ENCODE measurements at regions not wholly inside any gene's neighbourhood (a gene's known extent, or its start where the extent isn't known, plus 50 kb on each side); places are given as distances from the start of the nearest gene placed in this dataset.

GRCh38 chr3:182216311-182216970 is 504.7 kb downstream of the SOX2 start:
- no peak overlapping the region for H2AFZ ChIP-seq (ENCODE audit: low read length, unreplicated experiment)
- H3K4me3 ChIP-seq (ENCODE audit: low read depth, low read length): no peak overlapping the region
- H3K4me1 ChIP-seq (ENCODE audit: control insufficient read depth, insufficient read depth, low read length, unreplicated experiment): no peaks in the 10 kb centered on the region

GRCh38 chr3:182220013-182220412 is 508.3 kb downstream of the SOX2 start:
- Histone ChIP-seq H3K36me3 (ENCODE audit: insufficient read depth, low read length) (no peaks in the 10 kb centered on the region), H3K4me3 (ENCODE audit: low read depth, low read length) (no peak overlapping the region), H3K27me3 (ENCODE audit: insufficient read depth, low read length) (no peaks in the 10 kb centered on the region), H3K79me2 (ENCODE audit: control insufficient read depth, insufficient read depth, low read length, unreplicated experiment) (no peaks in the 10 kb centered on the region), H3K4me1 (ENCODE audit: control insufficient read depth, insufficient read depth, low read length, unreplicated experiment) (no peaks in the 10 kb centered on the region), H3K27ac (ENCODE audit: low read depth, low read length) (no peak overlapping the region), H2AFZ (ENCODE audit: low read length, unreplicated experiment) (no peak overlapping the region)

More at GRCh38 chr3:182216311-182216970, 504.7 kb downstream of the SOX2 start:
- Histone ChIP-seq H3K36me3 (ENCODE audit: insufficient read depth, low read length) (no peaks in the 10 kb centered on the region), H3K27ac (ENCODE audit: low read depth, low read length) (no peak overlapping the region), H3K79me2 (ENCODE audit: control insufficient read depth, insufficient read depth, low read length, unreplicated experiment) (no peaks in the 10 kb centered on the region), H3K27me3 (ENCODE audit: insufficient read depth, low read length) (no peaks in the 10 kb centered on the region)

GRCh38 chr3:182220471-182220870 is 508.7 kb downstream of the SOX2 start:
- H3K79me2 ChIP-seq (ENCODE audit: control insufficient read depth, insufficient read depth, low read length, unreplicated experiment): no peaks in the 10 kb centered on the region

GRCh38 chr3:182226995-182227394 is 515.3 kb downstream of the SOX2 start:
- Histone ChIP-seq H3K27me3 (ENCODE audit: insufficient read depth, low read length) (no peaks in the 10 kb centered on the region), H3K4me3 (ENCODE audit: low read depth, low read length) (no peak overlapping the region), H3K79me2 (ENCODE audit: control insufficient read depth, insufficient read depth, low read length, unreplicated experiment) (no peaks in the 10 kb centered on the region), H3K4me1 (ENCODE audit: control insufficient read depth, insufficient read depth, low read length, unreplicated experiment) (no peaks in the 10 kb centered on the region), H3K27ac (ENCODE audit: low read depth, low read length) (no peak overlapping the region), H3K36me3 (ENCODE audit: insufficient read depth, low read length) (no peaks in the 10 kb centered on the region), H2AFZ (ENCODE audit: low read length, unreplicated experiment) (no peak overlapping the region)

More at GRCh38 chr3:182220471-182220870, 508.7 kb downstream of the SOX2 start:
- no peak overlapping the region for H2AFZ ChIP-seq (ENCODE audit: low read length, unreplicated experiment)
- no peaks in the 10 kb centered on the region for H3K36me3 ChIP-seq (ENCODE audit: insufficient read depth, low read length)
- no peaks in the 10 kb centered on the region for H3K4me1 ChIP-seq (ENCODE audit: control insufficient read depth, insufficient read depth, low read length, unreplicated experiment)
- H3K4me3 ChIP-seq (ENCODE audit: low read depth, low read length): no peak overlapping the region
- no peaks in the 10 kb centered on the region for H3K27me3 ChIP-seq (ENCODE audit: insufficient read depth, low read length)
- H3K27ac ChIP-seq (ENCODE audit: low read depth, low read length): no peak overlapping the region

- H3K27ac ChIP-seq (ENCODE audit: low read depth, low read length): no peak overlapping the region
These were observed 521.7 kb downstream of the SOX2 start for GRCh38 chr3:182233405-182233804.

GRCh38 chr3:182233957-182234356 is 522.2 kb downstream of the SOX2 start:
- H3K4me1 ChIP-seq (ENCODE audit: control insufficient read depth, insufficient read depth, low read length, unreplicated experiment): no peaks in the 10 kb centered on the region
- no peak overlapping the region for H2AFZ ChIP-seq (ENCODE audit: low read length, unreplicated experiment)
- no peak overlapping the region for H3K27ac ChIP-seq (ENCODE audit: low read depth, low read length)
- no peak overlapping the region for H3K4me3 ChIP-seq (ENCODE audit: low read depth, low read length)
- H3K79me2 ChIP-seq (ENCODE audit: control insufficient read depth, insufficient read depth, low read length, unreplicated experiment): no peaks in the 10 kb centered on the region
- no peaks in the 10 kb centered on the region for H3K36me3 ChIP-seq (ENCODE audit: insufficient read depth, low read length)
- no peaks in the 10 kb centered on the region for H3K27me3 ChIP-seq (ENCODE audit: insufficient read depth, low read length)

More at GRCh38 chr3:182233405-182233804, 521.7 kb downstream of the SOX2 start:
- H3K4me1 ChIP-seq (ENCODE audit: control insufficient read depth, insufficient read depth, low read length, unreplicated experiment): no peaks in the 10 kb centered on the region
- no peaks in the 10 kb centered on the region for H3K36me3 ChIP-seq (ENCODE audit: insufficient read depth, low read length)
- H2AFZ ChIP-seq (ENCODE audit: low read length, unreplicated experiment): no peak overlapping the region
- H3K27me3 ChIP-seq (ENCODE audit: insufficient read depth, low read length): no peaks in the 10 kb centered on the region
- H3K4me3 ChIP-seq (ENCODE audit: low read depth, low read length): no peak overlapping the region
- no peaks in the 10 kb centered on the region for H3K79me2 ChIP-seq (ENCODE audit: control insufficient read depth, insufficient read depth, low read length, unreplicated experiment)

GRCh38 chr3:182234881-182235280 is 523.2 kb downstream of the SOX2 start:
- Histone ChIP-seq H3K4me1 (ENCODE audit: control insufficient read depth, insufficient read depth, low read length, unreplicated experiment) (no peaks in the 10 kb centered on the region), H3K4me3 (ENCODE audit: low read depth, low read length) (no peak overlapping the region), H3K27ac (ENCODE audit: low read depth, low read length) (no peak overlapping the region), H3K27me3 (ENCODE audit: insufficient read depth, low read length) (no peaks in the 10 kb centered on the region), H2AFZ (ENCODE audit: low read length, unreplicated experiment) (no peak overlapping the region), H3K79me2 (ENCODE audit: control insufficient read depth, insufficient read depth, low read length, unreplicated experiment) (no peaks in the 10 kb centered on the region), H3K36me3 (ENCODE audit: insufficient read depth, low read length) (no peaks in the 10 kb centered on the region)

- Histone ChIP-seq H2AFZ (ENCODE audit: low read length, unreplicated experiment) (no peak overlapping the region), H3K4me1 (ENCODE audit: control insufficient read depth, insufficient read depth, low read length, unreplicated experiment) (no peaks in the 10 kb centered on the region), H3K4me3 (ENCODE audit: low read depth, low read length) (no peak overlapping the region), H3K36me3 (ENCODE audit: insufficient read depth, low read length) (no peaks in the 10 kb centered on the region), H3K27me3 (ENCODE audit: insufficient read depth, low read length) (no peaks in the 10 kb centered on the region), H3K79me2 (ENCODE audit: control insufficient read depth, insufficient read depth, low read length, unreplicated experiment) (no peaks in the 10 kb centered on the region), H3K27ac (ENCODE audit: low read depth, low read length) (no peak overlapping the region)
These were observed 523.8 kb downstream of the SOX2 start for GRCh38 chr3:182235504-182235903.

- Histone ChIP-seq H3K27ac (ENCODE audit: low read depth, low read length) (no peak overlapping the region), H2AFZ (ENCODE audit: low read length, unreplicated experiment) (no peak overlapping the region)
These were observed 526.4 kb downstream of the SOX2 start for GRCh38 chr3:182238126-182238525.

GRCh38 chr3:182239316-182239715 is 527.6 kb downstream of the SOX2 start:
- Histone ChIP-seq H3K4me3 (ENCODE audit: low read depth, low read length) (no peak overlapping the region), H3K27me3 (ENCODE audit: insufficient read depth, low read length) (no peaks in the 10 kb centered on the region), H3K79me2 (ENCODE audit: control insufficient read depth, insufficient read depth, low read length, unreplicated experiment) (no peaks in the 10 kb centered on the region), H3K36me3 (ENCODE audit: insufficient read depth, low read length) (no peaks in the 10 kb centered on the region), H2AFZ (ENCODE audit: low read length, unreplicated experiment) (no peak overlapping the region), H3K4me1 (ENCODE audit: control insufficient read depth, insufficient read depth, low read length, unreplicated experiment) (no peaks in the 10 kb centered on the region), H3K27ac (ENCODE audit: low read depth, low read length) (no peak overlapping the region)

More at GRCh38 chr3:182238126-182238525, 526.4 kb downstream of the SOX2 start:
- Histone ChIP-seq H3K27me3 (ENCODE audit: insufficient read depth, low read length) (no peaks in the 10 kb centered on the region), H3K4me3 (ENCODE audit: low read depth, low read length) (no peak overlapping the region), H3K36me3 (ENCODE audit: insufficient read depth, low read length) (no peaks in the 10 kb centered on the region), H3K79me2 (ENCODE audit: control insufficient read depth, insufficient read depth, low read length, unreplicated experiment) (no peaks in the 10 kb centered on the region), H3K4me1 (ENCODE audit: control insufficient read depth, insufficient read depth, low read length, unreplicated experiment) (no peaks in the 10 kb centered on the region)

GRCh38 chr3:182240474-182240873 is 528.7 kb downstream of the SOX2 start:
- Histone ChIP-seq H3K36me3 (ENCODE audit: insufficient read depth, low read length) (no peaks in the 10 kb centered on the region), H3K4me3 (ENCODE audit: low read depth, low read length) (no peak overlapping the region), H3K79me2 (ENCODE audit: control insufficient read depth, insufficient read depth, low read length, unreplicated experiment) (no peaks in the 10 kb centered on the region), H2AFZ (ENCODE audit: low read length, unreplicated experiment) (no peak overlapping the region), H3K27ac (ENCODE audit: low read depth, low read length) (no peak overlapping the region), H3K4me1 (ENCODE audit: control insufficient read depth, insufficient read depth, low read length, unreplicated experiment) (no peaks in the 10 kb centered on the region), H3K27me3 (ENCODE audit: insufficient read depth, low read length) (no peaks in the 10 kb centered on the region)
